ENCODE measurements at regions not wholly inside any gene's neighbourhood (a gene's known extent, or its start where the extent isn't known, plus 50 kb on each side); places are given as distances from the start of the nearest gene placed in this dataset.

- TF ChIP-seq, protein P1, sequence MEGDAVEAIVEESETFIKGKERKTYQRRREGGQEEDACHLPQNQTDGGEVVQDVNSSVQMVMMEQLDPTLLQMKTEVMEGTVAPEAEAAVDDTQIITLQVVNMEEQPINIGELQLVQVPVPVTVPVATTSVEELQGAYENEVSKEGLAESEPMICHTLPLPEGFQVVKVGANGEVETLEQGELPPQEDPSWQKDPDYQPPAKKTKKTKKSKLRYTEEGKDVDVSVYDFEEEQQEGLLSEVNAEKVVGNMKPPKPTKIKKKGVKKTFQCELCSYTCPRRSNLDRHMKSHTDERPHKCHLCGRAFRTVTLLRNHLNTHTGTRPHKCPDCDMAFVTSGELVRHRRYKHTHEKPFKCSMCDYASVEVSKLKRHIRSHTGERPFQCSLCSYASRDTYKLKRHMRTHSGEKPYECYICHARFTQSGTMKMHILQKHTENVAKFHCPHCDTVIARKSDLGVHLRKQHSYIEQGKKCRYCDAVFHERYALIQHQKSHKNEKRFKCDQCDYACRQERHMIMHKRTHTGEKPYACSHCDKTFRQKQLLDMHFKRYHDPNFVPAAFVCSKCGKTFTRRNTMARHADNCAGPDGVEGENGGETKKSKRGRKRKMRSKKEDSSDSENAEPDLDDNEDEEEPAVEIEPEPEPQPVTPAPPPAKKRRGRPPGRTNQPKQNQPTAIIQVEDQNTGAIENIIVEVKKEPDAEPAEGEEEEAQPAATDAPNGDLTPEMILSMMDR (conservative IDR thresholded peaks at IDR 0.05; ENCODE audit: low read length), result no peak
These were observed 184.5 kb downstream of the IRF8 start for GRCh38 chr16:86083382-86084002.

GRCh38 chr16:86085161-86085611 is 186.2 kb downstream of the IRF8 start:
- no peak overlapping the region for H3K4me3 ChIP-seq (ENCODE audit: low read length)
- no peak for DNase-seq (ENCODE audit: low read depth)
- TF ChIP-seq, protein P1 (conservative IDR thresholded peaks at IDR 0.05; ENCODE audit: low read length), result no peak

More at GRCh38 chr16:86083382-86084002, 184.5 kb downstream of the IRF8 start:
- DNase-seq (ENCODE audit: low read depth), result no peak
- H3K4me3 ChIP-seq (ENCODE audit: low read length), result no peak overlapping the region

DNA sequence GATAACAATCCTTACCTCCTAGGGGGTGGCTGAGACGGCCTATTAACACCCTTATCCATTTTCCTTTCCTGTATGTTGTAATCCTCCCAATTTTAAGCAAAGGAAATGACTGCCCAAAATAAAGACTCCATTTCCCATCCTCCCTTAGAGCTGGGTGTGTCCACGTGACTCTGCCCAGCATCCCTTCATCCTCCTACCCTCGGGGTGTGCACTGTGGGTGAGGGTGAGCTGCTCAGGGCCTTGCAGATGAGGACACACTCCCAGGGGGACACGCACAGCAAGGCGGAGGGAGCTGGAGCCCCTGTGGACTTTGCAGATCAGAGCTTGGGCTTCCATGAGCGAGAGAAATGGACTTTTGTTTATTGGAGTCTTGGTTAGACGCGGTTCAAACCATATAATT is 186.8 kb downstream of the IRF8 start:
- no peak for DNase-seq (ENCODE audit: low read depth)
- TF ChIP-seq, protein P1 (conservative IDR thresholded peaks at IDR 0.05; ENCODE audit: low read length), result no peak
- H3K4me3 ChIP-seq (ENCODE audit: low read length), result no peak overlapping the region

DNA sequence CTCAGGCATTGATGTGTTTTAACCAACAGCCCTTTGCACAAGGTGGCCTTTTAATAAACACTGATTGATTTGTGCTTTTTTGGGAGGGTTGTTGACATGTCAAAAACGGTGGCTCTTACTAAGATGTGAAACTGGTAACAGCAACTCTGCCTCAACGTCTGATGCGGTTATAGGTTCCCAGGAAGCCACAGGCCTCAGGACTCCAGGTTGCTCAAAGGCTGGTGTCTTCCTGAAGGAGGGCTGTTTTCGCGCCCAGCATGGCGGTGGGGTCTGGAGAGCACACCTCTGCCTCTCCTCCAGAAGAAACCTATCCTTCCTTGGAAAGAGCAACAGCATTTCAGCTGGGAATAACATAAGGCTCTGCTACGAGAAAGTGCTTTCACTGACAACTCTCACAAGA is 187.5 kb downstream of the IRF8 start:
- TF ChIP-seq, protein P1 (conservative IDR thresholded peaks at IDR 0.05; ENCODE audit: low read length), result no peak
- no peak for DNase-seq (ENCODE audit: low read depth)
- H3K4me3 ChIP-seq (ENCODE audit: low read length), result no peak overlapping the region

GRCh38 chr16:86087011-86087895 is 188.3 kb downstream of the IRF8 start:
- DNase-seq (ENCODE audit: low read depth), result no peak
- TF ChIP-seq, protein P1 (conservative IDR thresholded peaks at IDR 0.05; ENCODE audit: low read length), result no peak
- no peak overlapping the region for H3K4me3 ChIP-seq (ENCODE audit: low read length)

GRCh38 chr16:86087896-86088230 is 188.9 kb downstream of the IRF8 start:
- H3K4me3 ChIP-seq (ENCODE audit: low read length), result no peak overlapping the region
- TF ChIP-seq, protein P1 (conservative IDR thresholded peaks at IDR 0.05; ENCODE audit: low read length), result no peak
- no peak for DNase-seq (ENCODE audit: low read depth)

DNA sequence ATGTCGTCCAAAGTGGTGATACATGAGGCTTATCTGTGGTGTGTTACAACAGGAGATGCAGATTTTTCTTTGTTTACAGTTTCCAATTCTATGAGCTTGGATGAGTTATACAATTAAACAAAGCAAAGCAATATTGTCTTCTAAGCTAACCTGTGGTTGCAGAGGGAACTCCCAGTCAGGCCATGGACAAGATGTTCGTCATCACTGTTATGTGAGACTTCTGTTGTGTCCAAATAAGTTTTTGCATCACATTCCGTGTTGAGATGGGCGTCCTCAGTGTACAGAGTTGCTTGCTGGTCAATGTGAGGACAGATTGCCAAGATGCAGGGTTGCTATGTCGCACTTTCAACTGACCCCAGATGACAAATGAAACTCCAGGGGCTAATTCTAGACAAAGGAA is 189.3 kb downstream of the IRF8 start:
- no peak overlapping the region for H3K4me3 ChIP-seq (ENCODE audit: low read length)
- no peak for DNase-seq (ENCODE audit: low read depth)
- TF ChIP-seq, protein P1 (conservative IDR thresholded peaks at IDR 0.05; ENCODE audit: low read length), result no peak
